T-helper 1 cell treated with Interleukin-12 subunit alpha and Interleukin-12 subunit beta and Interleukin-4 antibody, amounts not matched to agents 30 ng/mL and 1 ng/mL, for 36 hours (primary cell): ENCODE measurements at regions not wholly inside any gene's neighbourhood (a gene's known extent, or its start where the extent isn't known, plus 50 kb on each side); places are given as distances from the start of the nearest gene placed in this dataset.

ENCODE experiments used
- intact Hi-C: fragments of 100-400 bp; cut with micrococcal nuclease; formaldehyde crosslinking; loops from one replicate; pipeline ENCODE4 v1.15.1; 2024

DNA sequence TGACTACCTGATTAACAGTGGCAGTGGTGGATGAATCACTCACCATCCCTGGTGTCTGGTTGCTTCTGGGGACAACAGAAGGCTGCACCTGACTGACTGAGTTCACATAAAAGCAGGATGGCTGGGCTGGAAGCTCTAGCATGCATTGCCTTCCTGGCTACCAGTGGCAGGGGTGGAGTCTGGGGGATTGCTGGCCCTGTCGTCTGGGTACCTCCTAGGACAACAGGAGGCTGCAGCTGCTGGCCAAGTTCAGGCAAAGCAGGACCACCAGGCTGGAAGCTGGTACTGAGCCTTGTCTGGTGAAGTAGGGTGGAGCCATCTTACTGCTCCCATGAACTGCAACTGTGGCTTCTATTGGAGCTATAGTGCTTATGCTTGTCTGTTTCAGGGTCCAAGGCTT lies 480.8 kb upstream of the CTNND2 start:
- intact Hi-C loops: no loop called here

DNA sequence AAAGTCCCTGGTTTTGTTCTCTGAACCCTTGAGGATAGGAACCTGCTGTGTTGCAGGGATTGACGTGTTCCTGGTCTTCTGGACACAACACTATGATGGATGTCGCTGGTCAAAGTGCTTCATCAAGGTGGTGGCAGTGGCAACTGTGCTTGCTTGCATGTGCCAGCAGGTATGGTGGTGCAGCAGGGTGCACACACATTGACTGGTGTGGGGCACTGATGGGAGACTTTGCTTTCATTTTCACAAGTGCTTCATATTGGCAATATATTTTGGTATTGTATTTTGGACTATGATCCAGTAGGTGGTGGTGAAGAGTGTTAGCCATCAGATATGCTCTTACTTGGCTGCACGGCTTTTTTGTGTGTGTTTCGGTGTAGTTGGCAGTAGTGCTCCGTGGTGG lies 479.8 kb upstream of the CTNND2 start:
- intact Hi-C loops: no loop called here

- intact Hi-C loops: no loop called here
Observed at GRCh38 chr5:12367973-12368372, 463.7 kb upstream of the CTNND2 start.

DNA sequence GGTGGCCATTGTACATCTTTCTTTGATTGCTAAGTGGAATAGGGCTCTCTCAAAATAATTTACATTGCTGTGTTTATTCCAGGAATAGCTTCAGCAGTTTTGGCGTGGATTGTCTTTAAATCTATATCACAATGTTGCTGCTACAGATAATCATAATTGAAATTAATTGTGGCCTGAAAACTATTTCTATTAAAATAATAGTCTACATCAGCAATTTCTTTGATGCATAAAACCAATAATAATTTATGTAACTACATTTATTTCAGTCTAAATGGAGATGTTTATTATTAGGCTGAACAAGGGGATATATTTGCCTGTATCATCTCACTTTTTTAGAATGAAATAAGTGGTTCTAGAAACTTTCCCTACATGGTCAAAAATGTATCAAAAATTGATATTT lies 456.0 kb upstream of the CTNND2 start:
- intact Hi-C loops: no loop called here

DNA sequence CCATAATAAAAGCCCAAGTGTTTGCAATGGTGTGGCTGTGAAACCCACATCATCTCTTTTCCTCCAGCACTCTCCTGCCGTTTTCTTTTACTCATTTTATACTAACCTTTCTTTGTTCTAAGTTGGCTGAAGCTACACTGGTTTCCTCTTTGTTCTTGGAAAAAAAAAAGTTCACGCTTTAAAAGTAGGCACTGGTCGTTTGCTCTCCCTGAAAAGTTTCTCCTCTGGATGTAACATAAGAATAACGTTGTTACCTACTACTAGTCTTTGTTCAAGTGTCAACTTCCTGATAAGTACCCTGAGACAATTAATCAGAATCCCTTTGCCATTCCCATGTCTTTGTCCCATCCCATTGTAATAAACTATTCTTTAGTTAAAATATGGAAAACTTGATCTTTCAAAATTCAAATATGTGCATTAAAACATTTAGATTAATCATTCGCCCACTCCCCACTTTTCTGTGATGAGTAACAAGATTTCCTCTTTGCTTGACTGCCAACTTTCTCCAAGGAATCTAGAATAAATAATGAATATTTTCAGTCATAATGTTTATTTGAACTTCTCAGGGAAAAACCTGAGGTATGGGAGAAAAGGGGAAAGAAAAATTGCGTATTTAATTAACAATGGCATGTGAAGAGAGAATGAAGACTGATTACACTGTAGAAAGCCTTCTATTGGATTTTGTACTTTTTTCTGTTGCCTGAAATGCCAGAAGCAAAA lies 454.3 kb upstream of the CTNND2 start:
- intact Hi-C loops: no loop called here

- intact Hi-C loops: no loop called here
Observed at GRCh38 chr5:12357626-12358025, 453.4 kb upstream of the CTNND2 start.

GRCh38 chr5:12354686-12355085 lies 450.4 kb upstream of the CTNND2 start:
- intact Hi-C loops: no loop called here

GRCh38 chr5:12343558-12343957 lies 439.3 kb upstream of the CTNND2 start:
- intact Hi-C loops: no loop called here

DNA sequence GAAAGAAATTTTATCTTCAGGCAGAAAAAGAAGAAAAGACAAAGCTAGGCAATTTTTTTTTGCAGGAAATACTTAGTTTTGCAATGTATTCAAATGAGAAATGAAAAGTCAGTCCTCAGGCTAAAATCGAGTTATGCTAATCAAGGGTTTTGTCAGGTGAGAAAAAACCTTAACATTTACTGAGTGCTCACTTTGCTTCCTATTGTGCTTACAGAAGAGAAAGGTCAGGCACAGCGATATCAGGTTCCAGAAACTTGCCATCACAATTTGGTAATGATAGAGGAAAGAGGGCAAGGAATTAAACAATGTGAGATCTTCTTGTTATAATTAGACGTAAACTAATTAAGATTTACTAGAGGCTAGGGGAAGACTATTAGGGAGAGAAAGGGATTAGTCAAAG lies 431.7 kb upstream of the CTNND2 start:
- intact Hi-C loops: no loop called here

DNA sequence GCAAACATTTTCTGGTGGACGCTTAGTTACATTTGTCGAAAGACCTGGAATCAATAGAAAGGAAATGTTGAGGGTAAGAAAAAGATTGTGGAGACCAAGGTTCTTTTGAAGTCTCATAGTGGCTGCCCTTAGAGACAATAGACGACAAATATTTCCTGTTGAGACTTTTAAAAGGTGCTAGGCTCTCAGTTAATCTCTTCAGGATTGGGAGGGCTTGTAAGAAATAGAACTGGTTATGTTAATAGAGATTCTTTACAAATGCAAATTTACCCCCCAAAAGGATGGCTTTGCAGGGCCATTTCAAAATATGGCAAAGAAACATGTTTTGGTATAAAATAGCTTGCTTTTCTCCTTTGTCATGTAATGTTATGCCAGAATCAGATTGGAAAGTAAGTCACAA lies 428.2 kb upstream of the CTNND2 start:
- intact Hi-C loops: no loop called here

- intact Hi-C loops: no loop called here
Observed at GRCh38 chr5:12330993-12331588, 426.8 kb upstream of the CTNND2 start.

DNA sequence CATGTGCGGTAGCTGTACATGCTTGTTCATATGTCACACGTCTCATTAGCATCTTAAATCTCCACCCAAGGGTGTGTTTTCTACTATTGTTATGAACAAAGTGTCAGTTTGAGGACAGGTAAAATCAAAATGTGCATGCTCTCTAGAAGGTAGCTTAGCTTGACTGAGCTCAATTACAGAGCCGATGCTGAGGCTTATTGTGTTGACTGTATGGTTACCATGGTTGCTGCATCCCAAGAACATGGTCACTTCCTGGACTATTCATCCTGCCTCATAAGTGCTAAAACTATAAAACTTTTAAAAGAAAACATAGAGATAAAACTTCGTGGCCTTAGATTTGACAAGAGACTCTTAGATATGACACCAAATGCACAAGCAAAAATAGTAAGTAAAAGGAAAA lies 426.1 kb upstream of the CTNND2 start:
- intact Hi-C loops: no loop called here

- intact Hi-C loops: no loop called here
Observed at GRCh38 chr5:12323637-12324229, 419.5 kb upstream of the CTNND2 start.

DNA sequence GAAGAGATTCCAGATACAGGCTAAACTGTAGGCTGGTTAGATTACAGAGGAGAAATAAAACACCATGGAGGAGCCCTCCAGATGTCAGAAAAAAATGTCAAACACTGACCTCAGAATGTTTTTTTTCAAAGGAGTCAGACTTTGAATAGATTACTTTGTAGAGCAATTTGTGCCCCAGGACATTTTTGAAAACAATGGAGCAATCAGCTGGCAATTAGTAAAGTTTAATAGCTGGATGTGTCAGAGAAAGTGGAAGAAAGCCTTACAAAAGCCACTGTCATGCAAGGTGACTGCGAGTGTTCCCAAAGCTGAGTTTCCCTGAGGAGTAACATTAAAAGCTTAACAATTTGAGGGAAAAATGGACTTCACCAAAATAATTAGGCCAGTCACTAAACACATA lies 417.8 kb upstream of the CTNND2 start:
- intact Hi-C loops: no loop called here

DNA sequence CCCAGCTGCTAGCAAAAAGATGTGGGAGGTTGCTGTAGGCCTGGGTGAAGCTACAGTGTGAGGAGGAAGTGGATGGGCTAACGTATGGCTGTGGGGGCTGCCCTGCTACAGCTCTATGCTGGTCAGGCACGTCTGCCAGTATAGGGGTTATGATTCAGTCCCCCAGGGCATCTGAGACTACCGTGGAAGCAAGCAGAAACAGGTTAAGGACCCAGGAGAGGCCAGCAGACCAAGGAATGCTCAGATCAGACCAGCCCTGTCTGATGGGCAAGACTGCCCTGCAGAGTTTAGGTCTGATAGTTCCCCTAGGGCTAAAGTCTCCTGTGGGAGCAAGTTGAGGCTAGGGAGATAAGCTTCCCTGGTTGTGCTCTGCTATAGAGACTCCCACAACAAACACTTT lies 416.1 kb upstream of the CTNND2 start:
- intact Hi-C loops: no loop called here

DNA sequence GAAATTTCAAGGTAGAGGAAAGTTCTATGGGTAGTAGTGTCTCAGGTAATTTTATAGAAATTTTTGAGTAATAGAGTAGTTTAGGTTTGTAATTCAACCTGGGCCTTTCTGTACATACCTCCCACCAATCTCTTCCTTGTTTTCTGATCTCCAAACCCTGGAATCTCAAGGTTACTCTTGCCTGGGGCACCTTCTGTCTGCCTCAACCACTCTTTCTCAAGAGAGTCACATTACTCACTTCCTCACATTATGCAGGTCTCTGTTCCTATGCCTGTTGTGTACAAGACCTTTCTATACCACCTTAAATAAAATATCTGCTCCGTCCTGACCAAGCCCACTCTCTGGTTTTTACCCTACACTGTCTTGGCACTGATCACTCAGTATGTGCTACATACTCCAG lies 412.6 kb upstream of the CTNND2 start:
- intact Hi-C loops: no loop called here

DNA sequence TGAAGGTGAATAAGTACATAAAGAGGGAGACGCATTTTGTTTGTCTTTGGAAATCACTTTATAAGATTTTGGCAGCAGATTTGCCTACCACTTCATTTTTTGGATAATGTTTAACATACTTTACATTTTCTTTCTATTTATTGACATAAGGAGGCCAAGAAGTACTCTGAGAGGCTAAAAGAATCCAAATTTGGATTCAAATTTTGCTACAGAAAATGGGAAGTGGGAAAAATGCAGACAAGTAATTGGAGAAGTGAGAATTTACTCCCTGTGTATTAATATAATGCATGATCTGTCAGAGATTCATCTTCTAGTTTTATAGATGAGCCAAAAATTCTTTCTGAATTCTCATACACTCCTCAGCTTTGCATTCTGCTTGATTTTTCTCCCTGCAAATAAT lies 411.2 kb upstream of the CTNND2 start:
- intact Hi-C loops: no loop called here

- intact Hi-C loops: no loop called here
Observed at GRCh38 chr5:12313602-12314001, 409.4 kb upstream of the CTNND2 start.

DNA sequence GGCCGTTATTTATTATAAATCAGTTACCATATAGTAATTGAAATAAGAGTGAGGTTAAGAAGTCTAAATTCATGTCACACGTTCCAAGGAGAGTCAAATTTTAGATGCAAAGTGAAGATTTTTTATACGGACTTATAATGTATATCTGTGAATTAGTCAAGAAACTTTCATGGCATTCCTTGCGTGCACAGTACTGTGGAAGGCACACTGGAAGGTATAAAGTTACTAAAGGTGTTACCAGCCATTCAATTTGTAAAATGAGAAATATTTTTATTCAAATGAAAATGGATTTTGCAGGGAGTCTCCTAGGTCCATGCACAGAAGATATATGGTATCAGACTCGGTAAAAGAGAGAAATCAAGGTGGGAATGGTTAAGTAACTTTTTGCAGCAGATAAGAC lies 408.1 kb upstream of the CTNND2 start:
- intact Hi-C loops: no loop called here

DNA sequence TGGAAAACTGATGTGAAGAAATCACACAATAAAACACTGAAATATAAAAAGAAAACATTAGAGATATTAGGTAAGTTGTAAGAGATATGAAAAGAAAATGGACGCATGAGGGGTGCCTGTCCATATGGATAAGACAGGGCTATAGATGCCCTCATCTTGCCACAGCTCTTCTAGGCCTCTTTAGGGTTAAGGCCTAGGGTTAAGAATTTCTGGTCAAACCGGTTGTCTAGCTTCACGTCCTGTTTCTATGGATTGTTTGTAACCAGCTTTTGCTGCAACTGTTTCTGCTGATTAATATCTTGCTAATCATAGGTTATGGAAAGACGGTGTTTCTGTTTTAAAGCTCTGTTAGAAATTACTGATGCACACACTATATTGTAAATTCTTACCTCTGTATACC lies 389.9 kb upstream of the CTNND2 start:
- intact Hi-C loops: no loop called here

DNA sequence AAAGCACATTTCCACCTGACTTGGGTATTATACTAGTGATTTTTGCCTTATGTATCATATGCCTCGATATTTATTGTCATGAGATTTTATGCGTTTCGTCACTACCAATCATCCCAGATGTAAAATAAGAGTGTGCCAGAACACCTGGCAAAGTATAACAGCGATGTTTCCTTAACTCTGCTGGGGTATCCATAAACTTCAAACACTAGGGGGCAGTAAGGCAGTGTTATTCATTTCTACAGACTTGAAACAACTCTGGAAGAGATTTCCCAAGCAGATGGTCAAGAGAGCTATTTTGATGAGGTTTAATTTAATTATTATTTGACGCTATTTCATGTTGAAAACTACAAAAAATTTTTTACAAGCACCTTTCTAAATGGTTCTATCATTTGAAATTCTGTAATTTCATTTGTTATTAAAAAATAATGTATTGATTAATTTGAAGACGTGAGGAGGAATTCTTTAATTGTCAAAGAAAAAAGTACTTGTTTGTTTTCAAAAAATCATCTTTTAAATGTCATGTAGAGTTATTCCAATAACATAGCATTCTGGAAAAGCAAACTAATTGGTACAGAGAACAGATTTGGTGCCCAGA lies 388.5 kb upstream of the CTNND2 start:
- intact Hi-C loops: no loop called here

GRCh38 chr5:12284604-12285003 lies 380.4 kb upstream of the CTNND2 start:
- intact Hi-C loops: no loop called here
